ENCODE measurements at regions not wholly inside any gene's neighbourhood (a gene's known extent, or its start where the extent isn't known, plus 50 kb on each side); places are given as distances from the start of the nearest gene placed in this dataset.

- Histone ChIP-seq H3K14ac (ENCODE audit: low read length in 2 of 2) (no peak overlapping the region), H3K36me3 (ENCODE audit: control insufficient read depth in 1 of 2, insufficient read depth in 2 of 2, low read depth in 1 of 2, low read length in 2 of 2) (no peaks in the 10 kb centered on the region), H4K8ac (ENCODE audit: low read length) (no peak overlapping the region), H2BK15ac (ENCODE audit: low read depth, poor library complexity, severe bottlenecking) (no peak overlapping the region), H3K4me2 (ENCODE audit: low read length, poor library complexity, severe bottlenecking) (no peak overlapping the region), H2BK12ac (ENCODE audit: low read length in 2 of 2) (no peak overlapping the region), H2BK120ac (ENCODE audit: low read depth, low read length) (no peak overlapping the region), H4K91ac (ENCODE audit: low read length) (no peak overlapping the region), H3K27me3 (ENCODE audit: control insufficient read depth in 1 of 2, insufficient read depth in 1 of 2, low read length in 2 of 2) (peaks cover 29 to 69% of the 10 kb centered on the region in 2 experiments), H3K4ac (ENCODE audit: low read depth in 1 of 2, low read length in 2 of 2) (no peak overlapping the region), H3K9me3 (ENCODE audit: control insufficient read depth, low read length) (peaks cover under 1% of the 10 kb centered on the region), H2BK5ac (ENCODE audit: low read depth, low read length, poor library complexity, severe bottlenecking) (no peak overlapping the region), H2AK5ac (ENCODE audit: low read length, severe bottlenecking) (no peak overlapping the region), H3K18ac (ENCODE audit: low read depth in 1 of 2, low read length in 2 of 2) (no peak overlapping the region), H3K23ac (ENCODE audit: low read length in 2 of 2) (no peak overlapping the region), H3K4me1 (ENCODE audit: control insufficient read depth, insufficient read depth, low read depth, low read length) (peaks cover 8% of the 10 kb centered on the region), H3K79me1 (replicated peaks; ENCODE audit: low read length, poor library complexity, severe bottlenecking) (no peaks in the 10 kb centered on the region), H3K9ac (ENCODE audit: low read length) (no peak overlapping the region), H2AFZ (ENCODE audit: low read depth, low read length) (no peak overlapping the region), H3K4me3 (ENCODE audit: insufficient read depth in 1 of 2, low read depth in 1 of 2, low read length in 2 of 2) (no peak overlapping the region), H3K27ac (ENCODE audit: low read length, poor library complexity, severe bottlenecking) (no peak overlapping the region)
- DNase-seq: no peak
- 79% methylated on average over 8 of the region's 8 CpGs for WGBS
Observed at GRCh38 chrX:39616731-39617130, 481.0 kb downstream of the BCOR start.

- peaks cover 10% of the 10 kb centered on the region for H3K9me3 ChIP-seq (ENCODE audit: control insufficient read depth, low read length)
- H3K14ac ChIP-seq (ENCODE audit: low read length in 2 of 2): no peak overlapping the region
Observed at GRCh38 chrX:39618178-39618577, 479.6 kb downstream of the BCOR start.

GRCh38 chrX:39619182-39620009 lies 478.4 kb downstream of the BCOR start:
- Histone ChIP-seq H3K27ac (ENCODE audit: low read length, poor library complexity, severe bottlenecking) (no peak overlapping the region), H2AFZ (ENCODE audit: low read depth, low read length) (no peak overlapping the region), H3K4me1 (ENCODE audit: control insufficient read depth, insufficient read depth, low read depth, low read length) (peaks cover 2% of the 10 kb centered on the region), H3K4ac (ENCODE audit: low read depth in 1 of 2, low read length in 2 of 2) (no peak overlapping the region), H3K9me3 (ENCODE audit: control insufficient read depth, low read length) (peaks cover 16% of the 10 kb centered on the region), H3K18ac (ENCODE audit: low read depth in 1 of 2, low read length in 2 of 2) (no peak overlapping the region), H3K79me1 (replicated peaks; ENCODE audit: low read length, poor library complexity, severe bottlenecking) (no peaks in the 10 kb centered on the region), H3K4me3 (ENCODE audit: insufficient read depth in 1 of 2, low read depth in 1 of 2, low read length in 2 of 2) (no peak overlapping the region), H4K91ac (ENCODE audit: low read length) (no peak overlapping the region), H3K23ac (ENCODE audit: low read length in 2 of 2) (no peak overlapping the region), H2BK5ac (ENCODE audit: low read depth, low read length, poor library complexity, severe bottlenecking) (no peak overlapping the region), H3K14ac (ENCODE audit: low read length in 2 of 2) (no peak overlapping the region), H2AK5ac (ENCODE audit: low read length, severe bottlenecking) (no peak overlapping the region), H2BK120ac (ENCODE audit: low read depth, low read length) (no peak overlapping the region), H3K27me3 (ENCODE audit: control insufficient read depth in 1 of 2, insufficient read depth in 1 of 2, low read length in 2 of 2) (peaks cover 17 to 62% of the 10 kb centered on the region in 2 experiments), H4K8ac (ENCODE audit: low read length) (no peak overlapping the region), H3K9ac (ENCODE audit: low read length) (no peak overlapping the region), H2BK15ac (ENCODE audit: low read depth, poor library complexity, severe bottlenecking) (no peak overlapping the region), H3K36me3 (ENCODE audit: control insufficient read depth in 1 of 2, insufficient read depth in 2 of 2, low read depth in 1 of 2, low read length in 2 of 2) (no peaks in the 10 kb centered on the region), H3K4me2 (ENCODE audit: low read length, poor library complexity, severe bottlenecking) (no peak overlapping the region), H2BK12ac (ENCODE audit: low read length in 2 of 2) (no peak overlapping the region)
- DNase-seq: no peak
- 77% methylated on average over 3 of the region's 7 CpGs for WGBS

More at GRCh38 chrX:39618178-39618577, 479.6 kb downstream of the BCOR start:
- Histone ChIP-seq H3K27me3 (ENCODE audit: control insufficient read depth in 1 of 2, insufficient read depth in 1 of 2, low read length in 2 of 2) (peaks cover 22 to 68% of the 10 kb centered on the region in 2 experiments), H2BK5ac (ENCODE audit: low read depth, low read length, poor library complexity, severe bottlenecking) (no peak overlapping the region), H2BK12ac (ENCODE audit: low read length in 2 of 2) (no peak overlapping the region), H2AFZ (ENCODE audit: low read depth, low read length) (no peak overlapping the region), H2BK120ac (ENCODE audit: low read depth, low read length) (no peak overlapping the region), H3K27ac (ENCODE audit: low read length, poor library complexity, severe bottlenecking) (no peak overlapping the region), H3K4me2 (ENCODE audit: low read length, poor library complexity, severe bottlenecking) (no peak overlapping the region), H3K79me1 (replicated peaks; ENCODE audit: low read length, poor library complexity, severe bottlenecking) (no peaks in the 10 kb centered on the region), H3K36me3 (ENCODE audit: control insufficient read depth in 1 of 2, insufficient read depth in 2 of 2, low read depth in 1 of 2, low read length in 2 of 2) (no peaks in the 10 kb centered on the region), H3K18ac (ENCODE audit: low read depth in 1 of 2, low read length in 2 of 2) (no peak overlapping the region), H3K23ac (ENCODE audit: low read length in 2 of 2) (no peak overlapping the region), H3K4me1 (ENCODE audit: control insufficient read depth, insufficient read depth, low read depth, low read length) (peaks cover 8% of the 10 kb centered on the region), H4K8ac (ENCODE audit: low read length) (no peak overlapping the region), H4K91ac (ENCODE audit: low read length) (no peak overlapping the region), H3K9ac (ENCODE audit: low read length) (no peak overlapping the region), H3K4me3 (ENCODE audit: insufficient read depth in 1 of 2, low read depth in 1 of 2, low read length in 2 of 2) (no peak overlapping the region), H3K4ac (ENCODE audit: low read depth in 1 of 2, low read length in 2 of 2) (no peak overlapping the region), H2BK15ac (ENCODE audit: low read depth, poor library complexity, severe bottlenecking) (no peak overlapping the region), H2AK5ac (ENCODE audit: low read length, severe bottlenecking) (no peak overlapping the region)
- DNase-seq: no peak
- 91% methylated on average over 1 of the region's 1 CpG for WGBS

DNA sequence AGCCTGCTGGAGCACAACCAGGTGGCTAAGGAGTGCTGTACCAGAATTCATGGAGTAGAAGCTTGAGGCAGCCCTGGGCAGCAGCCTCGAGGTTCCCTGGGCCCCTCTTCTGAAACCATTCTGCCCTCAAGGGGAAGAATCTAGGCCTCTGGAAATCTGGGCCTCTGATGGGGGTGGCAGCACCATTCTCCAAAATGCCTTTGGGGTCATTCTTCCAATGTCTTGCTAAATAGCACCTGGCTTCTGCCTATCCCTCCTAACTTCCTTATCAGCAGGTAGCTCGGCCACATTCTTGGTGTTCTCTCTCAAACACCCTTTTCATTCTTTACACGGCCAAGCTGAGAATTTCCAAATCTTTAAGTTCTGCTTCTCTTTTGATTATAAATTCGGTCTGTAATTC lies 473.6 kb downstream of the BCOR start:
- Histone ChIP-seq H3K4me3 (ENCODE audit: insufficient read depth in 1 of 2, low read depth in 1 of 2, low read length in 2 of 2) (no peak overlapping the region), H3K36me3 (ENCODE audit: control insufficient read depth in 1 of 2, insufficient read depth in 2 of 2, low read depth in 1 of 2, low read length in 2 of 2) (no peaks in the 10 kb centered on the region), H3K27me3 (ENCODE audit: control insufficient read depth in 1 of 2, insufficient read depth in 1 of 2, low read length in 2 of 2) (peaks cover 3 to 64% of the 10 kb centered on the region in 2 experiments), H2BK5ac (ENCODE audit: low read depth, low read length, poor library complexity, severe bottlenecking) (no peak overlapping the region), H4K91ac (ENCODE audit: low read length) (no peak overlapping the region), H2BK15ac (ENCODE audit: low read depth, poor library complexity, severe bottlenecking) (no peak overlapping the region), H3K4ac (ENCODE audit: low read depth in 1 of 2, low read length in 2 of 2) (no peak overlapping the region), H3K23ac (ENCODE audit: low read length in 2 of 2) (no peak overlapping the region), H2BK120ac (ENCODE audit: low read depth, low read length) (no peak overlapping the region), H3K4me2 (ENCODE audit: low read length, poor library complexity, severe bottlenecking) (no peak overlapping the region), H3K4me1 (ENCODE audit: control insufficient read depth, insufficient read depth, low read depth, low read length) (peaks cover 2% of the 10 kb centered on the region), H3K18ac (ENCODE audit: low read depth in 1 of 2, low read length in 2 of 2) (no peak overlapping the region), H2AK5ac (ENCODE audit: low read length, severe bottlenecking) (no peak overlapping the region), H4K8ac (ENCODE audit: low read length) (no peak overlapping the region), H3K9me3 (ENCODE audit: control insufficient read depth, low read length) (peaks cover 20% of the 10 kb centered on the region), H3K79me1 (replicated peaks; ENCODE audit: low read length, poor library complexity, severe bottlenecking) (no peaks in the 10 kb centered on the region), H2BK12ac (ENCODE audit: low read length in 2 of 2) (no peak overlapping the region), H2AFZ (ENCODE audit: low read depth, low read length) (no peak overlapping the region), H3K9ac (ENCODE audit: low read length) (no peak overlapping the region), H3K27ac (ENCODE audit: low read length, poor library complexity, severe bottlenecking) (no peak overlapping the region), H3K14ac (ENCODE audit: low read length in 2 of 2) (no peak overlapping the region)
- WGBS: 55% methylated on average over 4 of the region's 4 CpGs
- no peak for DNase-seq
